Brain microvascular endothelial cell (primary cell): ENCODE measurements at regions not wholly inside any gene's neighbourhood (a gene's known extent, or its start where the extent isn't known, plus 50 kb on each side); places are given as distances from the start of the nearest gene placed in this dataset.

Source experiments
- DNase-seq: peaks from one replicate; pipeline ENCODE4 v3.0.0-alpha.2; 2020
- H3K27ac ChIP-seq: fragments of 250-450 bp; sonication (Bioruptor Pico); 2 replicates; pipeline ENCODE4 v1.5.1; 2020; ENCODE audit warnings: mild to moderate bottlenecking, moderate library complexity
- H3K27me3 ChIP-seq: fragments of 250-450 bp; sonication (Bioruptor Pico); replicated peaks from 2 replicates; pipeline ENCODE4 v1.5.1; 2020; ENCODE audit warnings: mild to moderate bottlenecking
- H3K36me3 ChIP-seq: fragments of 250-450 bp; sonication (Bioruptor Pico); replicated peaks from 2 replicates; pipeline ENCODE4 v1.5.1; 2020; ENCODE audit warnings: mild to moderate bottlenecking
- H3K4me3 ChIP-seq: 2 replicates; pipeline ENCODE4 v1.5.1; 2011; ENCODE audit warnings: low read depth, mild to moderate bottlenecking, control low read depth, low read length, moderate library complexity
- CTCF ChIP-seq: IDR thresholded peaks from 2 replicates; pipeline ENCODE4 v1.5.1; 2011; ENCODE audit warnings: low read depth, mild to moderate bottlenecking, moderate library complexity, low read length, control low read depth, inconsistent platforms; ENCODE audit errors: missing control alignments
- in situ Hi-C: cut with HindIII; loops from 2 replicates; pipeline ENCODE4 v1.10.0; 2017; ENCODE audit warnings: low sequenced_read_pairs, low pct_ligation_motif_present

- Histone ChIP-seq H3K27me3 (no peaks in the 10 kb centered on the region), H3K4me3 (no peak overlapping the region), H3K36me3 (no peaks in the 10 kb centered on the region), H3K27ac (no peak overlapping the region)
- TF ChIP-seq CTCF, result no peak
- in situ Hi-C loops, result no loop called here
- no peak for DNase-seq
Observed at GRCh38 chr5:116885825-116886224, 311.2 kb upstream of the SEMA6A start.

- DNase-seq, result no peak
- Histone ChIP-seq H3K27me3 (no peaks in the 10 kb centered on the region), H3K27ac (no peak overlapping the region), H3K36me3 (no peaks in the 10 kb centered on the region), H3K4me3 (no peak overlapping the region)
- TF ChIP-seq CTCF, result no peak
- in situ Hi-C loops, result no loop called here
Observed at GRCh38 chr5:116883875-116884274, 309.3 kb upstream of the SEMA6A start.

DNA sequence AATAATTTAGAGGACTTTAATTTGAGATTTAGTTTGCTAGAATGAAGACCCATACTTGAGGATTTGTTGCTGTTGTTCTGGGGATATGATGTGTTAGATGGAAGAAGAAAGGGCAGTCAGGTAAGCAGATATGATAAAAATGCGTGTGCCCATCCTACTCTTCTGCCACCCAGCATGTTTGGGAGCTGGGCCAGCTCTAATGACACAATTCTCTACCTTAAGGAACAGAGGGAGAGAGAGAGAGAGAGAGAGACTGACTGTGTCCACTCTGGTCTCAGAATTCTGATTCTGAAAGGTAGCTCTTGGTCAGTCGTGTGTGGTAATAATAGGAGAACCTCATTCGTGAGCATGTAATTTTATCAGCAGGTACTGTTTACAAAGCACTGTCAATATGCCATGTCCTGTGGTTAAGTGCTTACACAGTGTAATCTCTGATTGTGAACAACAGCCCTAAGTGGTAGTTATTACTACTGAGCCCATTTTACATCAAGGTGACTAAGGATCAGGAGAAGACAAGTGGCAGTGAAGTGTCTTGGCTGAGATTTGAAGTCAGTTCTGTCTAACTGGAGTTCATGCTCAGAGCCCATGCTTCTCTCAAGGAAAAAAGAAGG lies 307.4 kb upstream of the SEMA6A start:
- Histone ChIP-seq H3K27ac (no peak overlapping the region), H3K27me3 (no peaks in the 10 kb centered on the region), H3K4me3 (no peak overlapping the region), H3K36me3 (no peaks in the 10 kb centered on the region)
- DNase-seq, result no peak
- in situ Hi-C loops, result no loop called here
- TF ChIP-seq CTCF, result no peak

GRCh38 chr5:116880601-116881000 lies 306.0 kb upstream of the SEMA6A start:
- no peak for TF ChIP-seq CTCF

GRCh38 chr5:116880150-116880549 lies 305.5 kb upstream of the SEMA6A start:
- TF ChIP-seq CTCF, result no peak
- no peak overlapping the region for H3K27ac ChIP-seq
- no peak for DNase-seq
- H3K36me3 ChIP-seq, result no peaks in the 10 kb centered on the region
- H3K4me3 ChIP-seq, result no peak overlapping the region
- in situ Hi-C loops, result no loop called here
- no peaks in the 10 kb centered on the region for H3K27me3 ChIP-seq

More at GRCh38 chr5:116880601-116881000, 306.0 kb upstream of the SEMA6A start:
- no peaks in the 10 kb centered on the region for H3K36me3 ChIP-seq
- H3K4me3 ChIP-seq, result no peak overlapping the region
- no peaks in the 10 kb centered on the region for H3K27me3 ChIP-seq
- no peak for DNase-seq
- in situ Hi-C loops, result no loop called here
- no peak overlapping the region for H3K27ac ChIP-seq

DNA sequence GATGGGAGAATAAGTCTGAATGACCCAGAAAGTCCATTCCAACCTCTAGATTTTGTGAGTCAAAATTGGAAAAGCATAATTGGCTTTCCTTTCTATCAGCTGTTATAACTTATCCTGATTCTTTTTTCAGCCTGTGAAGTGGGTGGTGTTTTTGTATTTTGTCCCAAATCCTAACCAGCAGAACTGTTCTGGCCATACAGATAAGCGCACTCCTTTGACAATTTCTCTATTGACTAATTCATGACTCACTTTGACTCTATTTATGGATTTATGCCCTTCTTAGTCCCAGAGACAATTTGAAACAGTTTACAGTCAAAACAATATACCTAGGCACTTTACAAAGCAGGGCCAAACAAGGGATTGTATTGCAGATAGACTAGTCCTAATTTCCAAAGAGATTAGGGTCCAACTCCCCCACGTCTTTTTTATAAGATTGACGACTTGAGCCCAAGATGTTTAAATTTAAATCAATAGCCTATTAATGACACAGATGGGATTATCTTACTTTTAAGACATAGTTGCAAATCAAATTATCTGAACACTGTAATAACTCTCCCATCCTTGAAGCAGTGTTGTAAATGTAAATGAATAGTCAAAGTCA lies 301.7 kb upstream of the SEMA6A start:
- in situ Hi-C loops, result no loop called here
- DNase-seq, result no peak
- no peaks in the 10 kb centered on the region for H3K27me3 ChIP-seq
- no peak overlapping the region for H3K27ac ChIP-seq
- no peak overlapping the region for H3K4me3 ChIP-seq
- H3K36me3 ChIP-seq, result no peaks in the 10 kb centered on the region
- no peak for TF ChIP-seq CTCF
